ENCODE measurements at regions not wholly inside any gene's neighbourhood (a gene's known extent, or its start where the extent isn't known, plus 50 kb on each side); places are given as distances from the start of the nearest gene placed in this dataset.

DNA sequence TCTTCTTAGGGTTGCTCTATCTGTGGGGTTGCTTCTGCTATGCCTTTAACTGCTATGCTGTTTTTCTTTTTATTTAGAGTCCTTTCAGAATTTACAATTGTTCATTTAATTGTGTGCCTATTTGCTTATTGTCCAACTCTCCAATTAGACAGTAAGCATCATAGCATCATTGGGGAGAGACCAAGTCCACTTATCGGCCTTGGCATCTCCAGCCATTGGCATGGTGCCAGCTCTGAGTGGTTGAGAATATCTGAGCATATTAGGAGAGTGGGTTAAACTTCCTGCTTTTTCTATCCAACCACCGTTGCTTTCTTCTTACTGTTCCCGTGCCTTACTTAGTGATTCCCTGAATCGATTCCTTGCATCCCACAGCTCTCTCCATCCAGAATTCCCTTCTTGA is 535.0 kb downstream of the AJAP1 start:
- no peaks in the 10 kb centered on the region for H3K9me2 ChIP-seq (replicated peaks; ENCODE audit: control insufficient read depth, low read length)
- TF ChIP-seq EZH2phosphoT487 (IDR thresholded peaks at IDR 0.05; ENCODE audit: borderline replicate concordance, low read length) = no peak
- TF ChIP-seq, protein P1, sequence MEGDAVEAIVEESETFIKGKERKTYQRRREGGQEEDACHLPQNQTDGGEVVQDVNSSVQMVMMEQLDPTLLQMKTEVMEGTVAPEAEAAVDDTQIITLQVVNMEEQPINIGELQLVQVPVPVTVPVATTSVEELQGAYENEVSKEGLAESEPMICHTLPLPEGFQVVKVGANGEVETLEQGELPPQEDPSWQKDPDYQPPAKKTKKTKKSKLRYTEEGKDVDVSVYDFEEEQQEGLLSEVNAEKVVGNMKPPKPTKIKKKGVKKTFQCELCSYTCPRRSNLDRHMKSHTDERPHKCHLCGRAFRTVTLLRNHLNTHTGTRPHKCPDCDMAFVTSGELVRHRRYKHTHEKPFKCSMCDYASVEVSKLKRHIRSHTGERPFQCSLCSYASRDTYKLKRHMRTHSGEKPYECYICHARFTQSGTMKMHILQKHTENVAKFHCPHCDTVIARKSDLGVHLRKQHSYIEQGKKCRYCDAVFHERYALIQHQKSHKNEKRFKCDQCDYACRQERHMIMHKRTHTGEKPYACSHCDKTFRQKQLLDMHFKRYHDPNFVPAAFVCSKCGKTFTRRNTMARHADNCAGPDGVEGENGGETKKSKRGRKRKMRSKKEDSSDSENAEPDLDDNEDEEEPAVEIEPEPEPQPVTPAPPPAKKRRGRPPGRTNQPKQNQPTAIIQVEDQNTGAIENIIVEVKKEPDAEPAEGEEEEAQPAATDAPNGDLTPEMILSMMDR (IDR thresholded peaks at IDR 0.05; ENCODE audit: low read depth, low read length, poor library complexity, severe bottlenecking) = no peak
- H3K9me3 ChIP-seq (ENCODE audit: control insufficient read depth, insufficient read depth, low read length) = no peaks in the 10 kb centered on the region
- H3F3A ChIP-seq (ENCODE audit: control insufficient read depth, insufficient read depth) = no peaks in the 10 kb centered on the region
- no peaks in the 10 kb centered on the region for H3K79me2 ChIP-seq (ENCODE audit: control insufficient read depth, low read length)
- no peak overlapping the region for H3K27ac ChIP-seq (ENCODE audit: low read depth, low read length)
- H3K4me3 ChIP-seq (ENCODE audit: low read length) = no peak overlapping the region
- no peaks in the 10 kb centered on the region for H4K20me1 ChIP-seq (ENCODE audit: control insufficient read depth, insufficient read depth, low read depth, low read length)
- H3K4me1 ChIP-seq (ENCODE audit: control insufficient read depth, low read length) = no peaks in the 10 kb centered on the region
- no peaks in the 10 kb centered on the region for H3K36me3 ChIP-seq (ENCODE audit: control insufficient read depth, low read length)
- H3K4me2 ChIP-seq (ENCODE audit: low read length) = no peak overlapping the region
- H3K27me3 ChIP-seq (ENCODE audit: control insufficient read depth, low read length) = no peaks in the 10 kb centered on the region

DNA sequence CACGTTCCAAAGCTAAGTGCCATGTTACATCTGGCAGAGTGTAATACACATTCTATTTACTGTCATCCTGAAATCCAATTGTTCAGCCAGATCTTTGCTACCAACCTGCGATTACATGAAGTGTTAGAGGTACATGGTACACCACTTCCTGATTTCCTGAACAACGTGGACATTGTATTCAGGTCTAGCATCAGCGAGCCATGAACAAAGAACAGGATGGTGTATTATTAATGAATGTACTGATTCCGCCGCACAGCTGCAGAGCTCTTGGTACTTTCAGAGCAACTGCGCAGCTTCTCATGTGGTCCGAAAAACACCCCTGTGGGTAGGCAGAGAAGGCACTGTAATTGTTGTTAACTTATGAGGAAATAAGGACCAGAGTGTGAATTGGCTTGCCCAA is 511.4 kb downstream of the AJAP1 start:
- Histone ChIP-seq H3K4me2 (ENCODE audit: low read length) (no peak overlapping the region), H4K20me1 (ENCODE audit: control insufficient read depth, insufficient read depth, low read depth, low read length) (no peaks in the 10 kb centered on the region), H3K27me3 (ENCODE audit: control insufficient read depth, low read length) (no peaks in the 10 kb centered on the region), H3K4me3 (ENCODE audit: low read length) (no peak overlapping the region), H3K79me2 (ENCODE audit: control insufficient read depth, low read length) (no peaks in the 10 kb centered on the region), H3K27ac (ENCODE audit: low read depth, low read length) (no peak overlapping the region), H3F3A (ENCODE audit: control insufficient read depth, insufficient read depth) (no peaks in the 10 kb centered on the region), H3K36me3 (ENCODE audit: control insufficient read depth, low read length) (no peaks in the 10 kb centered on the region), H3K9me3 (ENCODE audit: control insufficient read depth, insufficient read depth, low read length) (no peaks in the 10 kb centered on the region), H3K4me1 (ENCODE audit: control insufficient read depth, low read length) (no peaks in the 10 kb centered on the region), H3K9me2 (replicated peaks; ENCODE audit: control insufficient read depth, low read length) (no peaks in the 10 kb centered on the region)
- TF ChIP-seq EZH2phosphoT487 (IDR thresholded peaks at IDR 0.05; ENCODE audit: borderline replicate concordance, low read length) = no peak
- TF ChIP-seq, protein P1 (IDR thresholded peaks at IDR 0.05; ENCODE audit: low read depth, low read length, poor library complexity, severe bottlenecking) = no peak

DNA sequence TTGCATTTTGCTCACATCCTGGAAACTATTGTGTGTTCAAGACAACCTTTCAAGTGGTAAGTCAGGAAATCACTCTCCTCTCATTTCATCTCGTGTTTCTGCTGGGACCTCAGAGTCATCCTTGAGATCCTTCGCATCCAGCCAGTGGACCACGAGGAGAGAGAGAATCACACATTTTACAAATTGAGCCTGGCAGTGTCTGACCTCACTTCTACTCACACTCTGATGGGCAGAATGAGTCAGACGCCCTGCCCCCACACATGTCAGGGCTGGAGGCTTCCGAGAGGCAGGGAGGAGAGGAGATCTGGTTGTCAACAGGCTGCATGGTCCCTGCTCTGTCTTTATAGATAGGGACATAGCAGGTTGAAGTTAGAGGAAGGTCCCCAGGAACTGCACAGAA is 509.7 kb downstream of the AJAP1 start:
- H3K4me1 ChIP-seq (ENCODE audit: control insufficient read depth, low read length) = no peaks in the 10 kb centered on the region
- no peak overlapping the region for H3K27ac ChIP-seq (ENCODE audit: low read depth, low read length)
- H3F3A ChIP-seq (ENCODE audit: control insufficient read depth, insufficient read depth) = no peaks in the 10 kb centered on the region
- no peak overlapping the region for H3K4me2 ChIP-seq (ENCODE audit: low read length)
- no peaks in the 10 kb centered on the region for H3K36me3 ChIP-seq (ENCODE audit: control insufficient read depth, low read length)
- no peak for TF ChIP-seq EZH2phosphoT487 (IDR thresholded peaks at IDR 0.05; ENCODE audit: borderline replicate concordance, low read length)
- TF ChIP-seq, protein P1 (IDR thresholded peaks at IDR 0.05; ENCODE audit: low read depth, low read length, poor library complexity, severe bottlenecking) = no peak
- H3K9me3 ChIP-seq (ENCODE audit: control insufficient read depth, insufficient read depth, low read length) = no peaks in the 10 kb centered on the region
- no peaks in the 10 kb centered on the region for H3K27me3 ChIP-seq (ENCODE audit: control insufficient read depth, low read length)
- no peaks in the 10 kb centered on the region for H4K20me1 ChIP-seq (ENCODE audit: control insufficient read depth, insufficient read depth, low read depth, low read length)
- H3K79me2 ChIP-seq (ENCODE audit: control insufficient read depth, low read length) = no peaks in the 10 kb centered on the region
- H3K9me2 ChIP-seq (replicated peaks; ENCODE audit: control insufficient read depth, low read length) = no peaks in the 10 kb centered on the region
- H3K4me3 ChIP-seq (ENCODE audit: low read length) = no peak overlapping the region

DNA sequence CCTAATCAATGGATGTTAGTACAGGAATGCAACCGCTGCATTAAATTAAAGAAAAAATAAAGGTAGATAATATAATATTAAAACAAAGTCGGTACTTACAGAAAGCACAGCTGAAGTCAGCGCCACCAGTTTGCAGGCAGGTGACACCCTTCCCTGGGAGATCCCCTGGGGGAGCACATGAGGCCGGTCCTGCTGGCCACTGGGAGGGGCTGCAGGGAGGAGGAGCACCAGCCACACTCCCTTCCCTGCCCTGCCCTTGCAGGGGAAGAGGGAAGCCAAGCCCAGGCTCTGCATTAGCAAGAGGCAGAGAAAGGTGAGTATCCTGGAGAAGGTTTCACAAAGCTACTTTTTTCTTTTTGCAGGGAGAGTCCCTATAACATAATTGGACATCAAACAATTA is 507.0 kb downstream of the AJAP1 start:
- Histone ChIP-seq H3K4me1 (ENCODE audit: control insufficient read depth, low read length) (no peaks in the 10 kb centered on the region), H4K20me1 (ENCODE audit: control insufficient read depth, insufficient read depth, low read depth, low read length) (no peaks in the 10 kb centered on the region), H3F3A (ENCODE audit: control insufficient read depth, insufficient read depth) (no peaks in the 10 kb centered on the region), H3K27me3 (ENCODE audit: control insufficient read depth, low read length) (no peaks in the 10 kb centered on the region), H3K27ac (ENCODE audit: low read depth, low read length) (no peak overlapping the region), H3K4me2 (ENCODE audit: low read length) (no peak overlapping the region), H3K79me2 (ENCODE audit: control insufficient read depth, low read length) (no peaks in the 10 kb centered on the region), H3K9me3 (ENCODE audit: control insufficient read depth, insufficient read depth, low read length) (no peaks in the 10 kb centered on the region), H3K4me3 (ENCODE audit: low read length) (no peak overlapping the region), H3K36me3 (ENCODE audit: control insufficient read depth, low read length) (no peaks in the 10 kb centered on the region), H3K9me2 (replicated peaks; ENCODE audit: control insufficient read depth, low read length) (no peaks in the 10 kb centered on the region)
- TF ChIP-seq EZH2phosphoT487 (IDR thresholded peaks at IDR 0.05; ENCODE audit: borderline replicate concordance, low read length) = no peak
- TF ChIP-seq, protein P1 (IDR thresholded peaks at IDR 0.05; ENCODE audit: low read depth, low read length, poor library complexity, severe bottlenecking) = no peak

All from DOHH2 (cell line).